Endothelial cell of umbilical vein (primary cell): ENCODE measurements at regions not wholly inside any gene's neighbourhood (a gene's known extent, or its start where the extent isn't known, plus 50 kb on each side); places are given as distances from the start of the nearest gene placed in this dataset.
"Not testable (repeated sequence)": the region's sequence is repeated elsewhere in the genome, so short reads cannot be mapped to it uniquely, and the experiment has no call there.

Experiments
- BruUV-seq: library from RNA; stranded (reverse); fragments of 400-500 nt; replicated peaks from 2 replicates; lab custom pipeline; 2021; lab: Mats Ljungman, UMichigan
- CTCF ChIA-PET: fragments of 300-600, 350-600 bp; sonication (Branson Sonifier 250); formaldehyde crosslinking; loops from one replicate; lab custom pipeline; 2021; ENCODE audit warnings: antibody characterized with exemption, inconsistent platforms; lab: Charles Lee
- POLR2A ChIA-PET: fragments of 300-600, 350-600 bp; sonication (Branson Sonifier 250); formaldehyde crosslinking; loops from one replicate; lab custom pipeline; 2021; ENCODE audit warnings: antibody characterized with exemption, inconsistent platforms; lab: Charles Lee
- DNase-seq: peaks from one replicate; pipeline ENCODE4 v3.0.0-alpha.2; 2011; ENCODE audit warnings: low read depth, low spot score
- FAIRE-seq: peaks from 2 replicates; lab custom pipeline; 2011; peaks lifted over from hg19 to GRCh38; lab: Jason Lieb, UNC
- H2AFZ ChIP-seq: 2 replicates; pipeline ENCODE4 v1.6.0; 2012; ENCODE audit warnings: low read depth, low read length, control low read depth, inconsistent platforms
- H3K27ac ChIP-seq: 2 replicates; pipeline ENCODE4 v1.5.1; 2011; ENCODE audit warnings: low read depth, mild to moderate bottlenecking, control low read depth, low read length, moderate library complexity; ENCODE audit not compliant: insufficient read depth
- H3K27me3 ChIP-seq, 2 experiments: 2 replicates each; pipeline versions ENCODE4 v1.6.0 to v1.6.1; 2011; ENCODE audit warnings: low read length in 2 of 2, mixed read lengths in 1 of 2; ENCODE audit not compliant: control insufficient read depth in 2 of 2, insufficient read depth in 2 of 2
- H3K36me3 ChIP-seq, 2 experiments: 2 replicates in 1 of 2; 3 replicates in 1 of 2; pipeline ENCODE4 v1.5.1; 2011; ENCODE audit warnings: low read length in 2 of 2, mild to moderate bottlenecking in 1 of 2, moderate library complexity in 1 of 2; ENCODE audit not compliant: control insufficient read depth in 2 of 2, insufficient read depth in 2 of 2; ENCODE audit errors: extremely low read depth in 1 of 2
- H3K4me1 ChIP-seq: 3 replicates; pipeline ENCODE4 v1.5.1; 2011; ENCODE audit warnings: mild to moderate bottlenecking, low read length; ENCODE audit not compliant: control insufficient read depth, insufficient read depth; ENCODE audit errors: extremely low read depth
- H3K4me2 ChIP-seq: 2 replicates; pipeline ENCODE4 v1.6.1; 2011; ENCODE audit warnings: low read length, control low read depth, mixed read lengths; ENCODE audit not compliant: insufficient read depth
- H3K4me3 ChIP-seq, 3 experiments: fragments of 200-600 bp in 1 of 3; sonication (generic), shearing (Covaris generic) in 1 of 3; replicated peaks in 1 of 3; 2 replicates each; pipeline ENCODE4 v1.5.1; 2011 to 2016; ENCODE audit warnings: control low read depth in 3 of 3, low read length in 3 of 3, mild to moderate bottlenecking in 2 of 3, inconsistent platforms in 1 of 3, low read depth in 1 of 3, moderate library complexity in 1 of 3; ENCODE audit not compliant: insufficient read depth in 1 of 3
- H3K79me2 ChIP-seq: 2 replicates; pipeline ENCODE4 v1.6.0; 2012; ENCODE audit warnings: low read length, inconsistent platforms; ENCODE audit not compliant: control insufficient read depth, insufficient read depth
- H3K9ac ChIP-seq: replicated peaks from 2 replicates; pipeline ENCODE3; 2011; ENCODE audit warnings: low read length, control low read depth; ENCODE audit not compliant: insufficient read depth; ENCODE audit errors: extremely low read depth
- H3K9me1 ChIP-seq: replicated peaks from 3 replicates; pipeline ENCODE4 v1.6.0; 2011; ENCODE audit warnings: mild to moderate bottlenecking, low read length; ENCODE audit not compliant: control insufficient read depth, insufficient read depth; ENCODE audit errors: extremely low read depth
- H3K9me3 ChIP-seq: replicated peaks from 2 replicates; pipeline ENCODE4 v1.5.1; 2012; ENCODE audit warnings: low read length, inconsistent platforms; ENCODE audit not compliant: control insufficient read depth, insufficient read depth
- H4K20me1 ChIP-seq: replicated peaks from 2 replicates; pipeline ENCODE3; 2011; ENCODE audit warnings: mild to moderate bottlenecking, low read length; ENCODE audit not compliant: control insufficient read depth, insufficient read depth; ENCODE audit errors: extremely low read depth
- EZH2 ChIP-seq: IDR thresholded peaks from 2 replicates; pipeline ENCODE4 v1.6.1; 2012; ENCODE audit warnings: borderline replicate concordance, low read depth, mild to moderate bottlenecking, moderate library complexity, low read length, inconsistent platforms; ENCODE audit not compliant: severe bottlenecking
- FOS ChIP-seq: IDR thresholded peaks from 2 replicates; pipeline ENCODE4 v1.6.1; 2011; ENCODE audit warnings: mild to moderate bottlenecking, low read length, moderate library complexity, borderline replicate concordance; ENCODE audit not compliant: insufficient read depth
- GATA2 ChIP-seq: IDR thresholded peaks from 2 replicates; pipeline ENCODE4 v1.7.0; 2011; ENCODE audit warnings: low read depth, mild to moderate bottlenecking, moderate library complexity, mixed read lengths, low read length; ENCODE audit not compliant: insufficient read length, insufficient read depth
- JUN ChIP-seq: IDR thresholded peaks from 2 replicates; pipeline ENCODE4 v1.6.1; 2011; ENCODE audit warnings: borderline replicate concordance, low read depth; ENCODE audit not compliant: insufficient read length, insufficient read depth
- MYC ChIP-seq: IDR thresholded peaks from one replicate; pipeline ENCODE4 v1.6.1; 2011; ENCODE audit warnings: mild to moderate bottlenecking, low read depth, low read length
- POLR2A ChIP-seq: IDR thresholded peaks from 2 replicates; pipeline ENCODE4 v1.6.1; 2012; ENCODE audit warnings: low read depth, mild to moderate bottlenecking, control low read depth, low read length
- POLR2AphosphoS5 ChIP-seq: IDR thresholded peaks from 2 replicates; pipeline ENCODE4 v1.6.1; 2012; ENCODE audit warnings: low read depth, mild to moderate bottlenecking, control low read depth, low read length, moderate library complexity; ENCODE audit not compliant: insufficient read depth
- dilution Hi-C: fragments of 300-500 bp; cut with MboI; formaldehyde crosslinking; loops from one replicate; pipeline ENCODE4 v1.15.0; 2019; ENCODE audit warnings: low sequenced_read_pairs; ENCODE audit not compliant: extremely low pct_ligation_motif_present
- intact Hi-C: fragments of 100-400 bp; cut with micrococcal nuclease; formaldehyde crosslinking; loops from one replicate; pipeline ENCODE4 v1.10.0; 2022
- TF ChIP-seq, protein P1 (sequence below): IDR thresholded peaks from 2 replicates; pipeline ENCODE4 v1.6.1; 2011; ENCODE audit not compliant: insufficient read depth, insufficient read length
- TF ChIP-seq, protein P2 (sequence below), 2 donors: IDR thresholded peaks; 1 replicate in 1 of 2; 2 replicates in 1 of 2; pipeline ENCODE4 v1.5.1; 2011; ENCODE audit warnings: low read length in 2 of 2, mild to moderate bottlenecking in 2 of 2, moderate library complexity in 2 of 2, control low read depth in 1 of 2, inconsistent platforms in 1 of 2, low read depth in 1 of 2; ENCODE audit not compliant: insufficient read depth in 1 of 2; ENCODE audit errors: extremely low read depth in 1 of 2

DNA sequence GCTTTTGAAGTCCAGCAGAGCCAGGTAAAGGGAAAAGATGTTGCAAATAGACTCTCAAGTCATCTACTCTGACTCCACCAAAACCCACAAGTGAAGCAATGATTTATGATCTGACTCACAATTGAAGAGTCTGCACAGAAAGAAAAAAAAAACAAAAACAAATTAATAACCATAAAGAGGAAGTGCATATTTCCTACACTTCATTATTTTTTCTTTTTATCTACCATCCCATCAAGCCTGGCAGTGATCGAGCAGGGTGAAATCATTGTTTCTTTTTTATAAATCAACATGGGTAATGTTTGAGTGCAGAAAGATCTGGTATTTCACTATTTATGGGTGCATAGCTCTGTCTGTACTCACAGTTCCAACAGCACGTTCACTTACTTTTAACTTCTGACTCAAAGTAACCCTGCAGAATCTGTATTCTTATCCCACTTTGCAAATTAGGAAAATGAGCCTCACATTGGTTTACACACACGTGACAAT, 829.0 kb downstream of the TNS3 start:
- H3K27me3 ChIP-seq = no peaks in the 10 kb centered on the region
- peak overlapping the region; percentile 51 for H3K9ac ChIP-seq
- H3K4me1 ChIP-seq = peaks cover 44% of the 10 kb centered on the region
- no peak overlapping the region for H3K4me3 ChIP-seq
- CTCF ChIA-PET = interaction anchor here (0.7 to 1.0 kb wide), 7 partner anchors 10 to 340 kb away, joined by 3 to 4 read pairs (median 3); no protein-coding TSS in a partner anchor
- TF ChIP-seq, protein P1, sequence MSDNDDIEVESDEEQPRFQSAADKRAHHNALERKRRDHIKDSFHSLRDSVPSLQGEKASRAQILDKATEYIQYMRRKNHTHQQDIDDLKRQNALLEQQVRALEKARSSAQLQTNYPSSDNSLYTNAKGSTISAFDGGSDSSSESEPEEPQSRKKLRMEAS = no peak
- TF ChIP-seq EZH2 = no peak
- TF ChIP-seq FOS = peak; percentile 74
- peak; percentile 99 for TF ChIP-seq GATA2
- peak; percentile 77 for TF ChIP-seq JUN
- TF ChIP-seq, protein P2, sequence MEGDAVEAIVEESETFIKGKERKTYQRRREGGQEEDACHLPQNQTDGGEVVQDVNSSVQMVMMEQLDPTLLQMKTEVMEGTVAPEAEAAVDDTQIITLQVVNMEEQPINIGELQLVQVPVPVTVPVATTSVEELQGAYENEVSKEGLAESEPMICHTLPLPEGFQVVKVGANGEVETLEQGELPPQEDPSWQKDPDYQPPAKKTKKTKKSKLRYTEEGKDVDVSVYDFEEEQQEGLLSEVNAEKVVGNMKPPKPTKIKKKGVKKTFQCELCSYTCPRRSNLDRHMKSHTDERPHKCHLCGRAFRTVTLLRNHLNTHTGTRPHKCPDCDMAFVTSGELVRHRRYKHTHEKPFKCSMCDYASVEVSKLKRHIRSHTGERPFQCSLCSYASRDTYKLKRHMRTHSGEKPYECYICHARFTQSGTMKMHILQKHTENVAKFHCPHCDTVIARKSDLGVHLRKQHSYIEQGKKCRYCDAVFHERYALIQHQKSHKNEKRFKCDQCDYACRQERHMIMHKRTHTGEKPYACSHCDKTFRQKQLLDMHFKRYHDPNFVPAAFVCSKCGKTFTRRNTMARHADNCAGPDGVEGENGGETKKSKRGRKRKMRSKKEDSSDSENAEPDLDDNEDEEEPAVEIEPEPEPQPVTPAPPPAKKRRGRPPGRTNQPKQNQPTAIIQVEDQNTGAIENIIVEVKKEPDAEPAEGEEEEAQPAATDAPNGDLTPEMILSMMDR (IDR thresholded peaks at IDR 0.05; ENCODE audit: extremely low read depth in 1 of 2, insufficient read depth in 1 of 2, low read depth in 1 of 2, low read length in 2 of 2) = no peak
- TF ChIP-seq POLR2A = peak; percentile 51
- TF ChIP-seq MYC = no peak
- TF ChIP-seq POLR2AphosphoS5 = peak; percentile 81
- intact Hi-C loops (loop anchor here (1.0 to 10.0 kb wide), 5 partner anchors 11 to 1032 kb away; no protein-coding TSS in a partner anchor), dilution Hi-C loops (no loop called here)
- no TSS peak for BruUV-seq
- H3K79me2 ChIP-seq = no peaks in the 10 kb centered on the region
- POLR2A ChIA-PET = no interaction called here
- no peaks in the 10 kb centered on the region for H3K36me3 ChIP-seq
- no peaks in the 10 kb centered on the region for H4K20me1 ChIP-seq
- H2AFZ ChIP-seq = no peak overlapping the region
- peak; percentile 92 for FAIRE-seq
- H3K9me1 ChIP-seq = no peaks in the 10 kb centered on the region
- H3K9me3 ChIP-seq = no peaks in the 10 kb centered on the region
- DNase-seq = peak; percentile 95
- H3K27ac ChIP-seq = peak overlapping the region; percentile 76
- H3K4me2 ChIP-seq = peak overlapping the region; percentile 76

DNA sequence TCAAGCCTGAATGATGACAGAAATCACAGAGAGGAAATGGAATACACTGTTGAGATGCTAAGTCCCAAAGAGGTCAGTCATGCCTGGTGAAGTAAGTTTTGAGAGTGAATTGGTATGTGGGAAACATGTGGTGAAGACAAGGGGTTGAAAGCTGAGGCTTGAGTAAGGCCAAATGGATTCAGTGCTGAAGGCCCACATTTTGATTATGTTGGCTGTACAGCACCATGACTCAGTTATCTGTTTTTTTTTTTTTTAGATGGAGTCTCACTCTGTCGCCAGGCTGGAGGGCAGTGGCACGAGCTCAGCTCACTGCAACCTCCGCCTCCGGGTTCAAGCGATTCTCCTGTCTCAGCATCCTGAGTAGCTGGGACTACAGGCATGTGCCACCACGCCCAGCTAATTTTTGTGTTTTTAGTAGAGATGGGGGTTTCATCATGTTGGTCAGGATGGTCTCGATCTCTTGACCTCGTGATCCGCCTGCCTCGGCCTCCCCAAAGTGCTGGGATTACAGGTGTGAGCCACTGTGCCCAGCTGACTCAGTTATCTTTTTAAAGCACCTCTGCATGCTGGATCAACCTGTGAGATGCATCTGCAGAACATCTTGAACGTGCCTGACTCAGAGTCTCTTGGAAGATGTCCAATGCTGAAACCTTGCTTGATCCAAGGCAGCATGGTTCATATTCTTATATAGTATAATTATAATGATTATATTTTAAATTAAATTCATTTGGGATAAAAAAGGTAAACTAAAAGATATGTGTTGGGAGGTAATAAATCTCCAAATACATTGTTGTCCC, 829.8 kb downstream of the TNS3 start:
- H4K20me1 ChIP-seq, H2AFZ ChIP-seq, H3K9me1 ChIP-seq, BruUV-seq, H3K9me3 ChIP-seq, FAIRE-seq, H3K4me3 ChIP-seq, H3K27me3 ChIP-seq, H3K79me2 ChIP-seq, H3K36me3 ChIP-seq, dilution Hi-C loops, POLR2A ChIA-PET: not testable (repeated sequence)
- Histone ChIP-seq H3K27ac (peak overlapping the region; percentile 54), H3K4me1 (peaks cover 48% of the 10 kb centered on the region), H3K4me2 (peak overlapping the region; percentile 76), H3K9ac (peak overlapping the region; percentile 35)
- peak; percentile 64 for DNase-seq
- CTCF ChIA-PET = interaction anchor here (1.0 kb wide), 2 partner anchors 175 to 183 kb away, joined by 3 read pairs; no protein-coding TSS in a partner anchor
- intact Hi-C loops = loop anchor here (2.0 to 10.0 kb wide), 2 partner anchors 287 to 1033 kb away; no protein-coding TSS in a partner anchor
